SU-DHL-6 (cell line): ENCODE measurements at regions not wholly inside any gene's neighbourhood (a gene's known extent, or its start where the extent isn't known, plus 50 kb on each side); places are given as distances from the start of the nearest gene placed in this dataset.
"Not testable (repeated sequence)": the region's sequence is repeated elsewhere in the genome, so short reads cannot be mapped to it uniquely, and the experiment has no call there.

Experiments used
- H2AFZ ChIP-seq: fragments of 200-600 bp; sonication (generic); 2 replicates; pipeline ENCODE4 v1.6.1; 2014; ENCODE audit warnings: low read depth, mild to moderate bottlenecking, moderate library complexity, mixed read lengths, antibody characterized with exemption, low read length; ENCODE audit not compliant: severe bottlenecking
- H3F3A ChIP-seq: fragments of 200-600 bp; shearing (Covaris generic); 2 replicates; pipeline ENCODE4 v1.6.0; 2016; ENCODE audit warnings: antibody characterized with exemption, mild to moderate bottlenecking; ENCODE audit not compliant: insufficient read depth
- H3K27ac ChIP-seq: fragments of 200-600 bp; sonication (generic); 2 replicates; pipeline ENCODE4 v1.5.1; 2016; ENCODE audit warnings: low read depth, mild to moderate bottlenecking, low read length, moderate library complexity, mixed read lengths
- H3K27me3 ChIP-seq: fragments of 200-600 bp; sonication (generic), shearing (Covaris generic); 2 replicates; pipeline ENCODE4 v1.6.0; 2014; ENCODE audit warnings: mild to moderate bottlenecking, low read length
- H3K36me3 ChIP-seq: fragments of 200-600 bp; sonication (generic); 2 replicates; pipeline ENCODE4 v1.6.1; 2014; ENCODE audit warnings: mild to moderate bottlenecking, low read length, mixed read lengths
- H3K4me2 ChIP-seq: fragments of 300-600, 200-600 bp; shearing (Covaris generic), sonication (generic); 2 replicates; pipeline ENCODE4 v1.6.0; 2014; ENCODE audit warnings: low read length, low read depth, mild to moderate bottlenecking; ENCODE audit not compliant: poor library complexity, severe bottlenecking
- H3K4me3 ChIP-seq: fragments of 200-600 bp; sonication (generic); 2 replicates; pipeline ENCODE4 v1.5.1; 2014; ENCODE audit warnings: antibody characterized with exemption, low read length, mild to moderate bottlenecking, mixed read lengths; ENCODE audit not compliant: insufficient read depth, poor library complexity, severe bottlenecking
- H3K79me2 ChIP-seq: fragments of 200-600 bp; sonication (generic); 2 replicates; pipeline ENCODE4 v1.6.1; 2014; ENCODE audit warnings: mild to moderate bottlenecking, low read length, moderate library complexity; ENCODE audit not compliant: insufficient read depth
- H3K9ac ChIP-seq: fragments of 200-600 bp; sonication (generic); 2 replicates; pipeline ENCODE4 v1.7.0; 2014; ENCODE audit warnings: mild to moderate bottlenecking, low read length
- H3K9me2 ChIP-seq: fragments of 200-600 bp; sonication (generic); replicated peaks from 2 replicates; pipeline ENCODE4 v1.6.1; 2014; ENCODE audit warnings: low read length; ENCODE audit not compliant: insufficient read depth
- H3K9me3 ChIP-seq: fragments of 200-600 bp; sonication (generic); 2 replicates; pipeline ENCODE4 v1.6.1; 2014; ENCODE audit warnings: low read length, mixed read lengths; ENCODE audit not compliant: insufficient read depth
- H4K20me1 ChIP-seq: fragments of 200-600 bp; sonication (generic); 2 replicates; pipeline ENCODE4 v1.6.1; 2014; ENCODE audit warnings: low read depth, mild to moderate bottlenecking, antibody characterized with exemption, low read length, moderate library complexity, mixed read lengths
- EZH2phosphoT487 ChIP-seq: fragments of 200-600 bp; sonication (generic), shearing (Covaris generic); conservative IDR thresholded peaks from 2 replicates; pipeline ENCODE4 v1.6.1; 2018; ENCODE audit warnings: mild to moderate bottlenecking, antibody characterized with exemption, low read length, moderate library complexity, mixed read lengths
- TF ChIP-seq, protein P1 (sequence below): fragments of 200-600 bp; sonication (generic); IDR thresholded peaks from one replicate; pipeline ENCODE4 v1.5.1; 2017; ENCODE audit warnings: antibody characterized with exemption, mild to moderate bottlenecking, low read length, moderate library complexity; ENCODE audit not compliant: insufficient read depth, poor library complexity, severe bottlenecking

DNA sequence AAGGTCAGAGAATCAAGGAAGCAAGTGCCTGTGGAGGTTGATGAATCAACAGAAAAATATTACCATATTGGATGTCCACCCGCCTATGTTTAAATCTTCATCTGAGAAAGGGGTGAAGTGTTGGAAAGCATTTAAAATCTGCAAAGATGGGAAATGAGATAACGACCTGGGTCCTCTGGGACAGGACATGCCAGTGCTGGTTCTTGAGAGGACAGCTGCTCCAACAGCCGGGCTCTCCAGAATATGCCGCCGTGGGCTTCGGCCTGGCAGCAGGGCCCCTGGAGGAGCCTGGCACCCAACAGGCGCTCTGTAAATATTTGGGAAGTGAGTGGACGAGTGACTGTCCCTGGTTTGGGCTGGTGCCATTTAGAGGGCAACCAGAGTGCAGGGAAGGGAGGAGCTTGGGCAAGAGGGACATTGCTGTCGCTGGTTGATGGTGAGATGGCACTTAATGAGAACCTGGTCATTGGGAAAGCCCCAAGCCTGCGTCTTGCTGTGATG is 129.9 kb downstream of the KCNA5 start:
- H2AFZ ChIP-seq: no peak overlapping the region
- TF ChIP-seq, protein P1, sequence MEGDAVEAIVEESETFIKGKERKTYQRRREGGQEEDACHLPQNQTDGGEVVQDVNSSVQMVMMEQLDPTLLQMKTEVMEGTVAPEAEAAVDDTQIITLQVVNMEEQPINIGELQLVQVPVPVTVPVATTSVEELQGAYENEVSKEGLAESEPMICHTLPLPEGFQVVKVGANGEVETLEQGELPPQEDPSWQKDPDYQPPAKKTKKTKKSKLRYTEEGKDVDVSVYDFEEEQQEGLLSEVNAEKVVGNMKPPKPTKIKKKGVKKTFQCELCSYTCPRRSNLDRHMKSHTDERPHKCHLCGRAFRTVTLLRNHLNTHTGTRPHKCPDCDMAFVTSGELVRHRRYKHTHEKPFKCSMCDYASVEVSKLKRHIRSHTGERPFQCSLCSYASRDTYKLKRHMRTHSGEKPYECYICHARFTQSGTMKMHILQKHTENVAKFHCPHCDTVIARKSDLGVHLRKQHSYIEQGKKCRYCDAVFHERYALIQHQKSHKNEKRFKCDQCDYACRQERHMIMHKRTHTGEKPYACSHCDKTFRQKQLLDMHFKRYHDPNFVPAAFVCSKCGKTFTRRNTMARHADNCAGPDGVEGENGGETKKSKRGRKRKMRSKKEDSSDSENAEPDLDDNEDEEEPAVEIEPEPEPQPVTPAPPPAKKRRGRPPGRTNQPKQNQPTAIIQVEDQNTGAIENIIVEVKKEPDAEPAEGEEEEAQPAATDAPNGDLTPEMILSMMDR: no peak
- TF ChIP-seq EZH2phosphoT487: no peak
- H3K4me3 ChIP-seq: no peak overlapping the region
- H3K79me2 ChIP-seq: no peaks in the 10 kb centered on the region
- H3K9ac ChIP-seq: no peak overlapping the region
- H3F3A ChIP-seq: no peaks in the 10 kb centered on the region
- H3K36me3 ChIP-seq: no peaks in the 10 kb centered on the region
- no peak overlapping the region for H3K4me2 ChIP-seq
- no peaks in the 10 kb centered on the region for H4K20me1 ChIP-seq
- H3K9me2 ChIP-seq: no peaks in the 10 kb centered on the region
- H3K27ac ChIP-seq: no peak overlapping the region
- no peaks in the 10 kb centered on the region for H3K27me3 ChIP-seq
- H3K9me3 ChIP-seq: no peaks in the 10 kb centered on the region

DNA sequence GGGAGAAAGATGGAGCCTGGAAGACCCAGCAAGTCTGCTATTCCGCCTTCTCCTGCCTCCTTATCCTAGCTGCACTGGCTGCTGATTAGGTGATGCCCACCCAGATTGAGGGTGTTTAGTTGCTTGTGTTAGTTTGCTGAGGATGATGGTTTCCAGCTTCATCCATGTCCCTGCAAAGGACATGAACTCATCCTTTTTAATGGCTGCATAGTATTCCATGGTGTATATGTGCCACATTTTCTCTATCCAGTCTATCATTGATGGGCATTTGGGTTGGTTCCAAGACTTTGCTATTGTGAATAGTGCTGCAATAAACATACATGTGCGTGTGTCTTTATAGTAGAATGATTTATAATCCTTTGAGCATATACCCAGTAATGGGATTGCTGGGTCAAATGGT is 131.7 kb downstream of the KCNA5 start:
- H4K20me1 ChIP-seq, H3K9ac ChIP-seq, H3K9me3 ChIP-seq, H3K36me3 ChIP-seq, H3K9me2 ChIP-seq, H2AFZ ChIP-seq, H3K79me2 ChIP-seq, H3K4me2 ChIP-seq, H3F3A ChIP-seq, H3K27ac ChIP-seq, H3K4me3 ChIP-seq, H3K27me3 ChIP-seq: not testable (repeated sequence)

DNA sequence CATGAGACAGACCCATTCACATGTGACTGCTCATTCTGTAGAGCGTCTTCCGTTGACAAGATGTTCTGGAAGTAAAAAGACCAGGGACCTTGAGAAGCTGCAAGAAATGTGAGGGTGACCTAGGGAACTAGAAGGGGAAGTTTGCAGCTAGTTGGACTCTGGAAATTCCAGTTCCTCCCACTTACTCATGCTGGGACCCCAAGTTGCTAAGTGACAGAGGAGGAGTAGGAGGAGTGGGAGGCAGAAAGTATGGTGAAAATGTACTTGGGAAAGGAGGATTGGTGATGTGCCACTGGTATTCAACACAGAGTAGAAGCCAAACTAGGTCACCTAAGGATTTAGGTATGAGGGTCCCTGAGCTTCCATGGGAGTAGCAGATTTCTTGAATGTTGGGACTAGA is 132.4 kb downstream of the KCNA5 start:
- no peaks in the 10 kb centered on the region for H3F3A ChIP-seq
- no peaks in the 10 kb centered on the region for H3K27me3 ChIP-seq
- no peak overlapping the region for H3K4me2 ChIP-seq
- H3K79me2 ChIP-seq: no peaks in the 10 kb centered on the region
- no peaks in the 10 kb centered on the region for H3K9me3 ChIP-seq
- H3K27ac ChIP-seq: no peak overlapping the region
- no peak overlapping the region for H2AFZ ChIP-seq
- TF ChIP-seq, protein P1: no peak
- TF ChIP-seq EZH2phosphoT487: no peak
- no peaks in the 10 kb centered on the region for H4K20me1 ChIP-seq
- no peak overlapping the region for H3K4me3 ChIP-seq
- H3K36me3 ChIP-seq: no peaks in the 10 kb centered on the region
- no peak overlapping the region for H3K9ac ChIP-seq
- H3K9me2 ChIP-seq: no peaks in the 10 kb centered on the region

DNA sequence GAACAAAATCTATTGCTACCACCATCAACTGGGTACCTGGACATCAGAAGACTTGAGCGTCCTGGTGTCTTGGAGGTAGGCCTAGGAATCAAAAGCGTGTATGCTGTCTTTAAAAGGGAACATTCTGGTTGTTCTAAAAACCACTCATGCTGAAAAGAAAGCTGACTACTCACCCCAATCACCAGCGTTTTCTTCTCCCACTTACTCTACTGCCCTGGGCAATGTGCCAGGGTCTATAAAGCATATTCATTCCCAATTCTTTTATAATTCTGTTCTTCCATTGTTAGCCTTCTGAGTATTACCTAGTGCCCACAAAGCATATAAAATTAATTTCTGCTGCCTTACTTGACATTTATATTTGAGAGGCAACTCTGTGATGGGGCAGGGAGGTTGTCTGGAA is 133.4 kb downstream of the KCNA5 start:
- H3K9me3 ChIP-seq: no peaks in the 10 kb centered on the region
- no peaks in the 10 kb centered on the region for H3K36me3 ChIP-seq
- no peaks in the 10 kb centered on the region for H3K79me2 ChIP-seq
- H3F3A ChIP-seq: no peaks in the 10 kb centered on the region
- TF ChIP-seq EZH2phosphoT487: no peak
- TF ChIP-seq, protein P1: no peak
- no peak overlapping the region for H3K4me2 ChIP-seq
- H3K9me2 ChIP-seq: no peaks in the 10 kb centered on the region
- no peaks in the 10 kb centered on the region for H4K20me1 ChIP-seq
- no peaks in the 10 kb centered on the region for H3K27me3 ChIP-seq
- H3K9ac ChIP-seq: no peak overlapping the region
- no peak overlapping the region for H2AFZ ChIP-seq
- no peak overlapping the region for H3K4me3 ChIP-seq
- no peak overlapping the region for H3K27ac ChIP-seq
